ENCODE measurements at regions not wholly inside any gene's neighbourhood (a gene's known extent, or its start where the extent isn't known, plus 50 kb on each side); places are given as distances from the start of the nearest gene placed in this dataset.

GRCh38 chr1:234543442-234544086 is 64.6 kb upstream of the TARBP1 start:
- TF ChIP-seq, protein P1, sequence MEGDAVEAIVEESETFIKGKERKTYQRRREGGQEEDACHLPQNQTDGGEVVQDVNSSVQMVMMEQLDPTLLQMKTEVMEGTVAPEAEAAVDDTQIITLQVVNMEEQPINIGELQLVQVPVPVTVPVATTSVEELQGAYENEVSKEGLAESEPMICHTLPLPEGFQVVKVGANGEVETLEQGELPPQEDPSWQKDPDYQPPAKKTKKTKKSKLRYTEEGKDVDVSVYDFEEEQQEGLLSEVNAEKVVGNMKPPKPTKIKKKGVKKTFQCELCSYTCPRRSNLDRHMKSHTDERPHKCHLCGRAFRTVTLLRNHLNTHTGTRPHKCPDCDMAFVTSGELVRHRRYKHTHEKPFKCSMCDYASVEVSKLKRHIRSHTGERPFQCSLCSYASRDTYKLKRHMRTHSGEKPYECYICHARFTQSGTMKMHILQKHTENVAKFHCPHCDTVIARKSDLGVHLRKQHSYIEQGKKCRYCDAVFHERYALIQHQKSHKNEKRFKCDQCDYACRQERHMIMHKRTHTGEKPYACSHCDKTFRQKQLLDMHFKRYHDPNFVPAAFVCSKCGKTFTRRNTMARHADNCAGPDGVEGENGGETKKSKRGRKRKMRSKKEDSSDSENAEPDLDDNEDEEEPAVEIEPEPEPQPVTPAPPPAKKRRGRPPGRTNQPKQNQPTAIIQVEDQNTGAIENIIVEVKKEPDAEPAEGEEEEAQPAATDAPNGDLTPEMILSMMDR (conservative IDR thresholded peaks at IDR 0.05 in 1 of 2, IDR thresholded peaks at IDR 0.05 in 1 of 2; ENCODE audit: extremely low read depth in 1 of 2, insufficient read depth in 1 of 2, low read depth in 1 of 2, low read length in 2 of 2), result no peak
- no peak for TF ChIP-seq EZH2 (IDR thresholded peaks at IDR 0.05; ENCODE audit: borderline replicate concordance, low read length)

All from mammary epithelial cell (primary cell).